ENCODE measurements at regions not wholly inside any gene's neighbourhood (a gene's known extent, or its start where the extent isn't known, plus 50 kb on each side); places are given as distances from the start of the nearest gene placed in this dataset.

DNA sequence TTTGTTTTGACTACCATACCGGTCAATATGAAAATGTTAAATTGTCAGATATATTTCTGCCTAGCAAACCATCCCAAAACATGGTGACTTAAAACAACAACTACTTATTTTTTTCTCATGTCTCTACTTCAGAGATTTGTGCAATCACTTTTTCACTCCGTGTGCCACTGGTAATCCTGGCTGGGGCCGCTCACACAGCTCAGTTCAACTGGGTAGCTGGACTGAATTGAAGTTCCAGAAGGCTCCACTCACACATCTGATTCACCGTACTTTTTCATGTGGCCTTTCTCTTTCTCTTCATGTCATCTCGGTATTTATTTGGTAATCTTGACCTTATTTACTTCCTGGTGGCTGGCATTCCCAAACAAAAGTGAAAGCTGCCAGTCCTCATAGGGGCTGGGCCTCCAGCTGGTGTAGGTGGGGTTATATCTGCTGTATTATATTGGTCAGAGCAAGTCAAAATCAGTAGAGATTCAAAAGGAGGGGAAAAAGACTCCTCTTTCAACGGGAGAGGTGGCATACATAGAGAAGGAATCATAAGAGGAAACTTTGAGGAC lies 513.9 kb upstream of the NXPH2 start:
- no peak for TF ChIP-seq RCOR1 (IDR thresholded peaks at IDR 0.05; ENCODE audit: borderline replicate concordance in 1 of 2, low read depth in 2 of 2, low read length in 2 of 2)
- TF ChIP-seq, protein P1, sequence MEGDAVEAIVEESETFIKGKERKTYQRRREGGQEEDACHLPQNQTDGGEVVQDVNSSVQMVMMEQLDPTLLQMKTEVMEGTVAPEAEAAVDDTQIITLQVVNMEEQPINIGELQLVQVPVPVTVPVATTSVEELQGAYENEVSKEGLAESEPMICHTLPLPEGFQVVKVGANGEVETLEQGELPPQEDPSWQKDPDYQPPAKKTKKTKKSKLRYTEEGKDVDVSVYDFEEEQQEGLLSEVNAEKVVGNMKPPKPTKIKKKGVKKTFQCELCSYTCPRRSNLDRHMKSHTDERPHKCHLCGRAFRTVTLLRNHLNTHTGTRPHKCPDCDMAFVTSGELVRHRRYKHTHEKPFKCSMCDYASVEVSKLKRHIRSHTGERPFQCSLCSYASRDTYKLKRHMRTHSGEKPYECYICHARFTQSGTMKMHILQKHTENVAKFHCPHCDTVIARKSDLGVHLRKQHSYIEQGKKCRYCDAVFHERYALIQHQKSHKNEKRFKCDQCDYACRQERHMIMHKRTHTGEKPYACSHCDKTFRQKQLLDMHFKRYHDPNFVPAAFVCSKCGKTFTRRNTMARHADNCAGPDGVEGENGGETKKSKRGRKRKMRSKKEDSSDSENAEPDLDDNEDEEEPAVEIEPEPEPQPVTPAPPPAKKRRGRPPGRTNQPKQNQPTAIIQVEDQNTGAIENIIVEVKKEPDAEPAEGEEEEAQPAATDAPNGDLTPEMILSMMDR (IDR thresholded peaks at IDR 0.05 in 2 of 3, conservative IDR thresholded peaks at IDR 0.05 in 1 of 3; ENCODE audit: insufficient read depth in 2 of 3, low read depth in 1 of 3, low read length in 3 of 3): no peak
- TF ChIP-seq DPF2 (IDR thresholded peaks at IDR 0.05): no peak
- no peak for TF ChIP-seq ETS2 (tag; IDR thresholded peaks at IDR 0.05; ENCODE audit: borderline replicate concordance, poor library complexity, severe bottlenecking)
- TF ChIP-seq ZFP36 (IDR thresholded peaks at IDR 0.05; ENCODE audit: low read depth, low read length, partially characterized antibody): no peak
- TF ChIP-seq MEF2A (IDR thresholded peaks at IDR 0.05; ENCODE audit: control insufficient read depth, low read depth, low read length): no peak
- no peak for TF ChIP-seq ERF (CRISPR knock-in tag; IDR thresholded peaks at IDR 0.05)
- TF ChIP-seq, protein P2, sequence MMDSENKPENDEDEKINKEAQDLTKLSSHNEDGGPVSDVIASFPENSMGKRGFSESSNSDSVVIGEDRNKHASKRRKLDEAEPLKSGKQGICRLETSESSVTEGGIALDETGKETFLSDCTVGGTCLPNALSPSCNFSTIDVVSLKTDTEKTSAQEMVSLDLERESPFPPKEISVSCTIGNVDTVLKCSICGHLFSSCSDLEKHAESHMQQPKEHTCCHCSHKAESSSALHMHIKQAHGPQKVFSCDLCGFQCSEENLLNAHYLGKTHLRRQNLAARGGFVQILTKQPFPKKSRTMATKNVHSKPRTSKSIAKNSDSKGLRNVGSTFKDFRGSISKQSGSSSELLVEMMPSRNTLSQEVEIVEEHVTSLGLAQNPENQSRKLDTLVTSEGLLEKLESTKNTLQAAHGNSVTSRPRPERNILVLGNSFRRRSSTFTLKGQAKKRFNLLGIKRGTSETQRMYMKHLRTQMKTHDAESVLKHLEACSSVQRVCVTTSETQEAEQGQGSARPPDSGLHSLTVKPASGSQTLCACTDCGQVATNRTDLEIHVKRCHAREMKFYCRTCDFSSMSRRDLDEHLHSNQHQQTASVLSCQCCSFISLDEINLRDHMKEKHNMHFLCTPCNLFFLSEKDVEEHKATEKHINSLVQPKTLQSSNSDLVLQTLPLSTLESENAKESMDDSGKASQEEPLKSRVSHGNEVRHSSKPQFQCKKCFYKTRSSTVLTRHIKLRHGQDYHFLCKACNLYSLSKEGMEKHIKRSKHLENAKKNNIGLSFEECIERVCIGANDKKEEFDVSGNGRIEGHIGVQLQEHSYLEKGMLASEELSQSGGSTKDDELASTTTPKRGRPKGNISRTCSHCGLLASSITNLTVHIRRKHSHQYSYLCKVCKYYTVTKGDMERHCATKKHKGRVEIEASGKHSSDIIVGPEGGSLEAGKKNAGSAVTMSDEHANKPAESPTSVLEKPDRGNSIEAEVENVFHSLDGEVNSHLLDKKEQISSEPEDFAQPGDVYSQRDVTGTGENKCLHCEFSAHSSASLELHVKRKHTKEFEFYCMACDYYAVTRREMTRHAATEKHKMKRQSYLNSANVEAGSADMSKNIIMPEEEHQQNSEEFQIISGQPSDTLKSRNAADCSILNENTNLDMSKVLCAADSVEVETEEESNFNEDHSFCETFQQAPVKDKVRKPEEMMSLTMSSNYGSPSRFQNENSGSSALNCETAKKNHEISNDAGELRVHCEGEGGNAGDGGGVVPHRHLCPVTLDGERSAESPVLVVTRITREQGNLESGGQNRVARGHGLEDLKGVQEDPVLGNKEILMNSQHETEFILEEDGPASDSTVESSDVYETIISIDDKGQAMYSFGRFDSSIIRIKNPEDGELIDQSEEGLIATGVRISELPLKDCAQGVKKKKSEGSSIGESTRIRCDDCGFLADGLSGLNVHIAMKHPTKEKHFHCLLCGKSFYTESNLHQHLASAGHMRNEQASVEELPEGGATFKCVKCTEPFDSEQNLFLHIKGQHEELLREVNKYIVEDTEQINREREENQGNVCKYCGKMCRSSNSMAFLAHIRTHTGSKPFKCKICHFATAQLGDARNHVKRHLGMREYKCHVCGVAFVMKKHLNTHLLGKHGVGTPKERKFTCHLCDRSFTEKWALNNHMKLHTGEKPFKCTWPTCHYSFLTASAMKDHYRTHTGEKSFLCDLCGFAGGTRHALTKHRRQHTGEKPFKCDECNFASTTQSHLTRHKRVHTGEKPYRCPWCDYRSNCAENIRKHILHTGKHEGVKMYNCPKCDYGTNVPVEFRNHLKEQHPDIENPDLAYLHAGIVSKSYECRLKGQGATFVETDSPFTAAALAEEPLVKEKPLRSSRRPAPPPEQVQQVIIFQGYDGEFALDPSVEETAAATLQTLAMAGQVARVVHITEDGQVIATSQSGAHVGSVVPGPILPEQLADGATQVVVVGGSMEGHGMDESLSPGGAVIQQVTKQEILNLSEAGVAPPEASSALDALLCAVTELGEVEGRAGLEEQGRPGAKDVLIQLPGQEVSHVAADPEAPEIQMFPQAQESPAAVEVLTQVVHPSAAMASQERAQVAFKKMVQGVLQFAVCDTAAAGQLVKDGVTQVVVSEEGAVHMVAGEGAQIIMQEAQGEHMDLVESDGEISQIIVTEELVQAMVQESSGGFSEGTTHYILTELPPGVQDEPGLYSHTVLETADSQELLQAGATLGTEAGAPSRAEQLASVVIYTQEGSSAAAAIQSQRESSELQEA (IDR thresholded peaks at IDR 0.05; ENCODE audit: low read depth): no peak
- TF ChIP-seq, protein P3, sequence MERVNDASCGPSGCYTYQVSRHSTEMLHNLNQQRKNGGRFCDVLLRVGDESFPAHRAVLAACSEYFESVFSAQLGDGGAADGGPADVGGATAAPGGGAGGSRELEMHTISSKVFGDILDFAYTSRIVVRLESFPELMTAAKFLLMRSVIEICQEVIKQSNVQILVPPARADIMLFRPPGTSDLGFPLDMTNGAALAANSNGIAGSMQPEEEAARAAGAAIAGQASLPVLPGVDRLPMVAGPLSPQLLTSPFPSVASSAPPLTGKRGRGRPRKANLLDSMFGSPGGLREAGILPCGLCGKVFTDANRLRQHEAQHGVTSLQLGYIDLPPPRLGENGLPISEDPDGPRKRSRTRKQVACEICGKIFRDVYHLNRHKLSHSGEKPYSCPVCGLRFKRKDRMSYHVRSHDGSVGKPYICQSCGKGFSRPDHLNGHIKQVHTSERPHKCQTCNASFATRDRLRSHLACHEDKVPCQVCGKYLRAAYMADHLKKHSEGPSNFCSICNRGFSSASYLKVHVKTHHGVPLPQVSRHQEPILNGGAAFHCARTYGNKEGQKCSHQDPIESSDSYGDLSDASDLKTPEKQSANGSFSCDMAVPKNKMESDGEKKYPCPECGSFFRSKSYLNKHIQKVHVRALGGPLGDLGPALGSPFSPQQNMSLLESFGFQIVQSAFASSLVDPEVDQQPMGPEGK (CRISPR knock-in tag; IDR thresholded peaks at IDR 0.05; ENCODE audit: borderline replicate concordance): no peak
- TF ChIP-seq, protein P4, sequence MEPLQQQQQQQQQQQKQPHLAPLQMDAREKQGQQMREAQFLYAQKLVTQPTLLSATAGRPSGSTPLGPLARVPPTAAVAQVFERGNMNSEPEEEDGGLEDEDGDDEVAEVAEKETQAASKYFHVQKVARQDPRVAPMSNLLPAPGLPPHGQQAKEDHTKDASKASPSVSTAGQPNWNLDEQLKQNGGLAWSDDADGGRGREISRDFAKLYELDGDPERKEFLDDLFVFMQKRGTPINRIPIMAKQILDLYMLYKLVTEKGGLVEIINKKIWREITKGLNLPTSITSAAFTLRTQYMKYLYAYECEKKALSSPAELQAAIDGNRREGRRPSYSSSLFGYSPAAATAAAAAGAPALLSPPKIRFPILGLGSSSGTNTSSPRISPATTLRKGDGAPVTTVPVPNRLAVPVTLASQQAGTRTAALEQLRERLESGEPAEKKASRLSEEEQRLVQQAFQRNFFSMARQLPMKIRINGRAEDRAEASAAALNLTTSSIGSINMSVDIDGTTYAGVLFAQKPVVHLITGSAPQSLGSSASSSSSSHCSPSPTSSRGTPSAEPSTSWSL (CRISPR knock-in tag; IDR thresholded peaks at IDR 0.05; ENCODE audit: borderline replicate concordance): no peak
- TF ChIP-seq CEBPG (CRISPR knock-in tag; IDR thresholded peaks at IDR 0.05): no peak
- no peak for TF ChIP-seq CEBPG (tag; conservative IDR thresholded peaks at IDR 0.05 in 1 of 2, IDR thresholded peaks at IDR 0.05 in 1 of 2)
- TF ChIP-seq CREM (IDR thresholded peaks at IDR 0.05; ENCODE audit: low read depth): no peak
- no peak for TF ChIP-seq TAF1 (IDR thresholded peaks at IDR 0.05; ENCODE audit: control insufficient read depth, extremely low read depth, insufficient read depth, low read length, severe bottlenecking)
